SK-N-SH treated with all-trans-retinoic acid at 6 μM for 48 hours (cell line): ENCODE measurements at regions not wholly inside any gene's neighbourhood (a gene's known extent, or its start where the extent isn't known, plus 50 kb on each side); places are given as distances from the start of the nearest gene placed in this dataset.

ENCODE experiments used
- ATAC-seq: fragments of 200-7000 bp; cut with Tn5 transposase; 3 replicates; pipeline ENCODE4 v1.9.1; 2020; ENCODE audit warnings: mild to moderate bottlenecking, moderate library complexity
- GLIS3 ChIP-seq: fragments of 250-450 bp; sonication (Bioruptor Pico); IDR thresholded peaks from 2 replicates; pipeline ENCODE4 v1.5.0; 2020; ENCODE audit warnings: mild to moderate bottlenecking, moderate library complexity
- ISL1 ChIP-seq: fragments of 250-450 bp; sonication (Bioruptor Pico); IDR thresholded peaks from 2 replicates; pipeline ENCODE4 v2.1.2; 2022; ENCODE audit warnings: mild to moderate bottlenecking, moderate library complexity
- PPARA ChIP-seq: fragments of 250-450 bp; sonication (Bioruptor Pico); IDR thresholded peaks from 2 replicates; pipeline ENCODE4 v1.5.0; 2020; ENCODE audit warnings: mild to moderate bottlenecking, borderline replicate concordance
- TCF4 ChIP-seq: fragments of 250-450 bp; sonication (Bioruptor Pico); IDR thresholded peaks from 2 replicates; pipeline ENCODE4 v1.8.0; 2021; ENCODE audit warnings: mild to moderate bottlenecking, moderate library complexity, borderline replicate concordance
- ZFP3 ChIP-seq: fragments of 250-450 bp; sonication (Bioruptor Pico); IDR thresholded peaks from 2 replicates; pipeline ENCODE4 v1.5.0; 2020; ENCODE audit warnings: mild to moderate bottlenecking, moderate library complexity
- ZFP30 ChIP-seq: fragments of 450-650 bp; formaldehyde crosslinking; IDR thresholded peaks from 2 replicates; pipeline ENCODE4 v1.5.0; 2022; ENCODE audit warnings: mild to moderate bottlenecking, moderate library complexity
- ZNF565 ChIP-seq: fragments of 450-650 bp; formaldehyde crosslinking; conservative IDR thresholded peaks from 2 replicates; pipeline ENCODE4 v1.5.0; 2020; ENCODE audit warnings: low read depth, mild to moderate bottlenecking, moderate library complexity
- TF ChIP-seq, protein P1 (sequence below): fragments of 250-450 bp; sonication (Bioruptor Pico); IDR thresholded peaks from 2 replicates; pipeline ENCODE4 v1.8.0; 2020; ENCODE audit warnings: mild to moderate bottlenecking, moderate library complexity, borderline replicate concordance
- TF ChIP-seq, protein P2 (sequence below): fragments of 250-450 bp; sonication (Bioruptor Pico); IDR thresholded peaks from 2 replicates; pipeline ENCODE4 v1.8.0; 2021; ENCODE audit warnings: low read depth, mild to moderate bottlenecking, moderate library complexity, borderline replicate concordance
- TF ChIP-seq, protein P3 (sequence below): fragments of 250-450 bp; sonication (Bioruptor Pico); IDR thresholded peaks from 2 replicates; pipeline ENCODE4 v1.5.1; 2020; ENCODE audit warnings: low read depth, mild to moderate bottlenecking, moderate library complexity

DNA sequence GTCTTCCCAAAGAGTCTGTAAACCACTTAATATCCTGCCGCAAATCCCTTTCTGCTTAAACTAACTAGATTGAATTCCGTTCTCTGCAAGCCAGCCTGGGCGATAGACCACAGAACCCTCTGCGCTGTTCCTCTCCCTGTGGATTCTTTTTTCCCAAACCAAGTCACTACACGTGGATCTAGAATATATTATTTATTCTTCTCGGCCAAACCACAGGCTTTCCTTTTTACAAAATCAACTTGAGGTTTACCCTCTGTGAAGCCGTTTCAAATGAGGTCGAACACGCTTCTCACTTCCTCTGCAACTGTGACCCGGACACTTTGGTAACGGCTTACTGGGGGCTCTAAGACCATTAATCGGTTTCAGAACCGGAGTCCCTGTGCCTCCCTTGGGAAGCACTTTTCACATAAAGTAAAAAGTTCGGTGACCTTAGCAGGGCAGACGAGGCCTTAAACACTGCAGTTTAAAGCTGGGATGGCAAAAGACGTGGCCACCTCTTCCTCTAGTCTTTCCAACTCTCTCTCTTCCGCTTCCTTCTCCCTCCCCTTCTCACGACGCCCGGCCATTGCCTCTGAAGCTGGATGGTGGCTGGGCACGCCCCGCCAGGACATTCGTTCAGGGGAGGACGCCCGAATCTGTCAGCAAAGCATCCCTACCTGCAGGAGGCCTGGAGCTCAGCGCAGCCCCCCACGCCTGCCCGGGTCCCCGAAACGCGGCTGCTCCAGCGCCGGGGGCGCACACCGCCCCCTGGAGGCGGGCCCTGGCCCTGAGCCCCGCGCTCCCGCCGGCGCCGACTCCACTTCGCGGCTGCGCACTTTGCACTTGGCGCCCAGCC, 55.0 kb upstream of the FOXC1 start:
- no peak for TF ChIP-seq ZFP30 (CRISPR knock-in tag)
- TF ChIP-seq ZNF565 (CRISPR knock-in tag), result no peak
- no peak for TF ChIP-seq TCF4
- TF ChIP-seq ISL1 (CRISPR knock-in tag), result no peak
- TF ChIP-seq, protein P1, sequence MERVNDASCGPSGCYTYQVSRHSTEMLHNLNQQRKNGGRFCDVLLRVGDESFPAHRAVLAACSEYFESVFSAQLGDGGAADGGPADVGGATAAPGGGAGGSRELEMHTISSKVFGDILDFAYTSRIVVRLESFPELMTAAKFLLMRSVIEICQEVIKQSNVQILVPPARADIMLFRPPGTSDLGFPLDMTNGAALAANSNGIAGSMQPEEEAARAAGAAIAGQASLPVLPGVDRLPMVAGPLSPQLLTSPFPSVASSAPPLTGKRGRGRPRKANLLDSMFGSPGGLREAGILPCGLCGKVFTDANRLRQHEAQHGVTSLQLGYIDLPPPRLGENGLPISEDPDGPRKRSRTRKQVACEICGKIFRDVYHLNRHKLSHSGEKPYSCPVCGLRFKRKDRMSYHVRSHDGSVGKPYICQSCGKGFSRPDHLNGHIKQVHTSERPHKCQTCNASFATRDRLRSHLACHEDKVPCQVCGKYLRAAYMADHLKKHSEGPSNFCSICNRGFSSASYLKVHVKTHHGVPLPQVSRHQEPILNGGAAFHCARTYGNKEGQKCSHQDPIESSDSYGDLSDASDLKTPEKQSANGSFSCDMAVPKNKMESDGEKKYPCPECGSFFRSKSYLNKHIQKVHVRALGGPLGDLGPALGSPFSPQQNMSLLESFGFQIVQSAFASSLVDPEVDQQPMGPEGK (CRISPR knock-in tag), result no peak
- TF ChIP-seq, protein P2, sequence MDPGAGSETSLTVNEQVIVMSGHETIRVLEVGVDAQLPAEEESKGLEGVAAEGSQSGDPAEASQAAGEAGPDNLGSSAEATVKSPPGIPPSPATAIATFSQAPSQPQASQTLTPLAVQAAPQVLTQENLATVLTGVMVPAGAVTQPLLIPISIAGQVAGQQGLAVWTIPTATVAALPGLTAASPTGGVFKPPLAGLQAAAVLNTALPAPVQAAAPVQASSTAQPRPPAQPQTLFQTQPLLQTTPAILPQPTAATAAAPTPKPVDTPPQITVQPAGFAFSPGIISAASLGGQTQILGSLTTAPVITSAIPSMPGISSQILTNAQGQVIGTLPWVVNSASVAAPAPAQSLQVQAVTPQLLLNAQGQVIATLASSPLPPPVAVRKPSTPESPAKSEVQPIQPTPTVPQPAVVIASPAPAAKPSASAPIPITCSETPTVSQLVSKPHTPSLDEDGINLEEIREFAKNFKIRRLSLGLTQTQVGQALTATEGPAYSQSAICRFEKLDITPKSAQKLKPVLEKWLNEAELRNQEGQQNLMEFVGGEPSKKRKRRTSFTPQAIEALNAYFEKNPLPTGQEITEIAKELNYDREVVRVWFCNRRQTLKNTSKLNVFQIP, result no peak
- no peak for TF ChIP-seq ZFP3 (CRISPR knock-in tag)
- no peak for TF ChIP-seq GLIS3
- no peak for TF ChIP-seq PPARA
- ATAC-seq, result peak; percentile 59

DNA sequence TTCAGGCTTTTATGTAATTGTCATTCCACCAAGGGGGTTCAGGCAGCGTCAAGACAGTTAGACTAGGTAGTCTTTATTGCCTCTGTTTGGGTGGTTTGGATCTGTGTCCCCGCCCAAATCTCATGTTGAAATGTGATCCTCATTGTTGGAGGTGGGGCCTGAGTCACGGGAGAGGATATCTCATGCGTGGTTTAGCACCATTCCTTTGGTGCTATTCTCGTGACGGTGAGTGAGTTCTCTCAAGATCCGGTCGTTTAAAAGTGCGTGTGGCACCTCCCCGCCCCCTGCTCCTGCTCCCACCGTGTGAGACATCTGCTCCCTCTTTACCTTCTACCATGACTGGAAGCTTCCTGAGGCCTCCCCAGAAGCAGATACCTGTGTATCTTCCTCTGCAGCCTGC, 51.3 kb upstream of the FOXC1 start:
- no peak for ATAC-seq
- TF ChIP-seq, protein P2, result no peak
- TF ChIP-seq, protein P3, sequence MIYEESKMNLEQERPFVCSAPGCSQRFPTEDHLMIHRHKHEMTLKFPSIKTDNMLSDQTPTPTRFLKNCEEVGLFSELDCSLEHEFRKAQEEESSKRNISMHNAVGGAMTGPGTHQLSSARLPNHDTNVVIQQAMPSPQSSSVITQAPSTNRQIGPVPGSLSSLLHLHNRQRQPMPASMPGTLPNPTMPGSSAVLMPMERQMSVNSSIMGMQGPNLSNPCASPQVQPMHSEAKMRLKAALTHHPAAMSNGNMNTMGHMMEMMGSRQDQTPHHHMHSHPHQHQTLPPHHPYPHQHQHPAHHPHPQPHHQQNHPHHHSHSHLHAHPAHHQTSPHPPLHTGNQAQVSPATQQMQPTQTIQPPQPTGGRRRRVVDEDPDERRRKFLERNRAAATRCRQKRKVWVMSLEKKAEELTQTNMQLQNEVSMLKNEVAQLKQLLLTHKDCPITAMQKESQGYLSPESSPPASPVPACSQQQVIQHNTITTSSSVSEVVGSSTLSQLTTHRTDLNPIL, result no peak
